ENCODE measurements at regions not wholly inside any gene's neighbourhood (a gene's known extent, or its start where the extent isn't known, plus 50 kb on each side); places are given as distances from the start of the nearest gene placed in this dataset.

GRCh38 chr7:82579047-82579446 lies 135.5 kb upstream of the CACNA2D1 start:
- TF ChIP-seq TAF1 (IDR thresholded peaks at IDR 0.05; ENCODE audit: low read depth) (no peak), POLR2AphosphoS5 (IDR thresholded peaks at IDR 0.05) (no peak), REST (IDR thresholded peaks at IDR 0.05; ENCODE audit: borderline replicate concordance) (no peak), SMC3 (conservative IDR thresholded peaks at IDR 0.05; ENCODE audit: poor library complexity) (no peak), CTCF (IDR thresholded peaks at IDR 0.05; ENCODE audit: poor library complexity, severe bottlenecking) (no peak), MXI1 (conservative IDR thresholded peaks at IDR 0.05; ENCODE audit: poor library complexity, severe bottlenecking) (no peak), EZH2 (IDR thresholded peaks at IDR 0.05; ENCODE audit: borderline replicate concordance, insufficient read depth, low read length, poor library complexity, severe bottlenecking) (no peak), EP300 (conservative IDR thresholded peaks at IDR 0.05; ENCODE audit: poor library complexity, severe bottlenecking) (no peak), RAD21 (conservative IDR thresholded peaks at IDR 0.05) (no peak)
- no peaks in the 10 kb centered on the region for H3F3A ChIP-seq (ENCODE audit: insufficient read depth, low read length, poor library complexity, severe bottlenecking)
- H3K9me3 ChIP-seq (ENCODE audit: low read length): no peaks in the 10 kb centered on the region
- H3K9me2 ChIP-seq (ENCODE audit: insufficient read depth, low read length): no peaks in the 10 kb centered on the region
- no peaks in the 10 kb centered on the region for H3K27me3 ChIP-seq (ENCODE audit: insufficient read depth, low read depth, low read length)
- H2AFZ ChIP-seq (ENCODE audit: low read depth, low read length): no peak overlapping the region
- no peak overlapping the region for H3K4me3 ChIP-seq (ENCODE audit: low read length)
- H3K4me2 ChIP-seq (ENCODE audit: low read length): no peak overlapping the region
- H3K79me2 ChIP-seq (replicated peaks; ENCODE audit: insufficient read depth, low read length): no peaks in the 10 kb centered on the region
- H3K36me3 ChIP-seq (ENCODE audit: insufficient read depth, low read length): no peaks in the 10 kb centered on the region
- H3K9ac ChIP-seq (ENCODE audit: low read length): no peak overlapping the region
- H3K27ac ChIP-seq (ENCODE audit: low read length): no peak overlapping the region
- no peaks in the 10 kb centered on the region for H4K20me1 ChIP-seq (ENCODE audit: insufficient read depth)

- H4K20me1 ChIP-seq (ENCODE audit: insufficient read depth): no peaks in the 10 kb centered on the region
- H3K27ac ChIP-seq (ENCODE audit: low read length): no peak overlapping the region
- H2AFZ ChIP-seq (ENCODE audit: low read depth, low read length): no peak overlapping the region
- no peaks in the 10 kb centered on the region for H3K36me3 ChIP-seq (ENCODE audit: insufficient read depth, low read length)
- H3K4me3 ChIP-seq (ENCODE audit: low read length): no peak overlapping the region
- TF ChIP-seq TAF1 (IDR thresholded peaks at IDR 0.05; ENCODE audit: low read depth): no peak
- no peak for TF ChIP-seq MXI1 (conservative IDR thresholded peaks at IDR 0.05; ENCODE audit: poor library complexity, severe bottlenecking)
- TF ChIP-seq EP300 (conservative IDR thresholded peaks at IDR 0.05; ENCODE audit: poor library complexity, severe bottlenecking): no peak
- TF ChIP-seq POLR2AphosphoS5 (IDR thresholded peaks at IDR 0.05): no peak
- TF ChIP-seq CTCF (IDR thresholded peaks at IDR 0.05; ENCODE audit: poor library complexity, severe bottlenecking): no peak
- no peak for TF ChIP-seq EZH2 (IDR thresholded peaks at IDR 0.05; ENCODE audit: borderline replicate concordance, insufficient read depth, low read length, poor library complexity, severe bottlenecking)
- TF ChIP-seq RAD21 (conservative IDR thresholded peaks at IDR 0.05): no peak
- TF ChIP-seq SMC3 (conservative IDR thresholded peaks at IDR 0.05; ENCODE audit: poor library complexity): no peak
- no peak for TF ChIP-seq REST (IDR thresholded peaks at IDR 0.05; ENCODE audit: borderline replicate concordance)
- no peak overlapping the region for H3K4me2 ChIP-seq (ENCODE audit: low read length)
- no peak overlapping the region for H3K9ac ChIP-seq (ENCODE audit: low read length)
- no peaks in the 10 kb centered on the region for H3K79me2 ChIP-seq (replicated peaks; ENCODE audit: insufficient read depth, low read length)
- H3K9me2 ChIP-seq (ENCODE audit: insufficient read depth, low read length): no peaks in the 10 kb centered on the region
- H3F3A ChIP-seq (ENCODE audit: insufficient read depth, low read length, poor library complexity, severe bottlenecking): no peaks in the 10 kb centered on the region
- no peaks in the 10 kb centered on the region for H3K9me3 ChIP-seq (ENCODE audit: low read length)
- no peaks in the 10 kb centered on the region for H3K27me3 ChIP-seq (ENCODE audit: insufficient read depth, low read depth, low read length)
Measured at GRCh38 chr7:82578430-82578829, 134.9 kb upstream of the CACNA2D1 start.

Measured in neural cell (in vitro differentiated cells).